Gastroesophageal sphincter (tissue), 4 donors: ENCODE measurements at regions not wholly inside any gene's neighbourhood (a gene's known extent, or its start where the extent isn't known, plus 50 kb on each side); places are given as distances from the start of the nearest gene placed in this dataset.
"Not testable (repeated sequence)": the region's sequence is repeated elsewhere in the genome, so short reads cannot be mapped to it uniquely, and the experiment has no call there.

Experiments used
- ATAC-seq: fragments of 150-250 bp; one replicate; pipeline ENCODE4 v1.9.1; 2016; ENCODE audit warnings: mild to moderate bottlenecking, moderate library complexity
- H3K27ac ChIP-seq, 4 donors: fragments of 200-600 bp; sonication (generic) in 3 of 4; 1 replicate in 3 of 4; 2 replicates in 1 of 4; pipeline ENCODE4 v1.5.1; 2016 to 2019
- H3K27me3 ChIP-seq: fragments of 200-600 bp; sonication (generic); one replicate; pipeline ENCODE4 v1.5.1; 2019
- H3K36me3 ChIP-seq, 2 donors: fragments of 200-600 bp; sonication (generic); one replicate each; pipeline ENCODE4 v1.5.1; 2019; ENCODE audit warnings: control low read depth in 1 of 2
- H3K4me1 ChIP-seq, 3 donors: fragments of 200-600 bp; sonication (generic); 1 replicate in 2 of 3; 2 replicates in 1 of 3; pipeline ENCODE4 v1.5.1; 2016 to 2019; ENCODE audit warnings: control low read depth in 2 of 3
- H3K4me3 ChIP-seq, 2 donors: fragments of 200-600 bp; sonication (generic); one replicate each; pipeline ENCODE4 v1.5.1; 2019; ENCODE audit warnings: mild to moderate bottlenecking in 1 of 2, moderate library complexity in 1 of 2
- H3K9me3 ChIP-seq, 3 donors: fragments of 200-600 bp; sonication (generic); one replicate each; pipeline ENCODE4 v1.5.1; 2017 to 2019; ENCODE audit warnings: control low read depth in 2 of 3
- CTCF ChIP-seq, 4 experiments: fragments of 200-600 bp in 2 of 4; fragments of 450-650 bp in 2 of 4; sonication (generic) in 1 of 4; IDR thresholded peaks; one replicate each; pipeline ENCODE4 v1.5.1; 2017 to 2019; ENCODE audit warnings: antibody characterized with exemption in 4 of 4, mild to moderate bottlenecking in 2 of 4, moderate library complexity in 2 of 4
- EP300 ChIP-seq: sonication (generic); formaldehyde crosslinking; IDR thresholded peaks from one replicate; pipeline ENCODE4 v1.6.1; 2017; ENCODE audit warnings: antibody characterized with exemption, mild to moderate bottlenecking
- POLR2A ChIP-seq, 2 donors: fragments of 450-650 bp; IDR thresholded peaks; one replicate each; pipeline ENCODE4 v1.6.1; 2017; ENCODE audit warnings: antibody characterized with exemption in 2 of 2, mild to moderate bottlenecking in 2 of 2, moderate library complexity in 1 of 2
- POLR2AphosphoS5 ChIP-seq: sonication (generic); formaldehyde crosslinking; IDR thresholded peaks from one replicate; pipeline ENCODE4 v1.6.1; 2017; ENCODE audit warnings: antibody characterized with exemption
- WGBS, 2 donors: methylation state at CpG; one replicate each; pipeline ENCODE4 v1.1.5; 2018; ENCODE audit warnings: low coverage in 1 of 2; 5-methylcytosine and 5-hydroxymethylcytosine counted together

GRCh38 chr5:34464829-34465228 is 191.3 kb upstream of the RAI14 start:
- Histone ChIP-seq H3K27ac (no peak overlapping the region), H3K36me3 (no peaks in the 10 kb centered on the region), H3K4me1 (no peaks in the 10 kb centered on the region), H3K4me3 (no peak overlapping the region), H3K27me3 (no peaks in the 10 kb centered on the region), H3K9me3 (no peaks in the 10 kb centered on the region)
- TF ChIP-seq POLR2AphosphoS5 (no peak), POLR2A (IDR thresholded peaks at IDR 0.05) (no peak), EP300 (no peak), CTCF (IDR thresholded peaks at IDR 0.05) (no peak)
- ATAC-seq: no peak
- 12 to 25% methylated on average over 4 of the region's 4 CpGs for WGBS, 2 donors

- not testable (repeated sequence) for H3K9me3 ChIP-seq, H3K27ac ChIP-seq, H3K36me3 ChIP-seq, H3K4me3 ChIP-seq, ATAC-seq, H3K4me1 ChIP-seq, H3K27me3 ChIP-seq
- peak in 2 of 4 experiments; percentile 14 to 32 for TF ChIP-seq CTCF (IDR thresholded peaks at IDR 0.05)
- 0% methylated on average over 3 to 4 of the region's 4 CpGs for WGBS, 2 donors
Observed at GRCh38 chr5:34465301-34465700, 190.8 kb upstream of the RAI14 start.

DNA sequence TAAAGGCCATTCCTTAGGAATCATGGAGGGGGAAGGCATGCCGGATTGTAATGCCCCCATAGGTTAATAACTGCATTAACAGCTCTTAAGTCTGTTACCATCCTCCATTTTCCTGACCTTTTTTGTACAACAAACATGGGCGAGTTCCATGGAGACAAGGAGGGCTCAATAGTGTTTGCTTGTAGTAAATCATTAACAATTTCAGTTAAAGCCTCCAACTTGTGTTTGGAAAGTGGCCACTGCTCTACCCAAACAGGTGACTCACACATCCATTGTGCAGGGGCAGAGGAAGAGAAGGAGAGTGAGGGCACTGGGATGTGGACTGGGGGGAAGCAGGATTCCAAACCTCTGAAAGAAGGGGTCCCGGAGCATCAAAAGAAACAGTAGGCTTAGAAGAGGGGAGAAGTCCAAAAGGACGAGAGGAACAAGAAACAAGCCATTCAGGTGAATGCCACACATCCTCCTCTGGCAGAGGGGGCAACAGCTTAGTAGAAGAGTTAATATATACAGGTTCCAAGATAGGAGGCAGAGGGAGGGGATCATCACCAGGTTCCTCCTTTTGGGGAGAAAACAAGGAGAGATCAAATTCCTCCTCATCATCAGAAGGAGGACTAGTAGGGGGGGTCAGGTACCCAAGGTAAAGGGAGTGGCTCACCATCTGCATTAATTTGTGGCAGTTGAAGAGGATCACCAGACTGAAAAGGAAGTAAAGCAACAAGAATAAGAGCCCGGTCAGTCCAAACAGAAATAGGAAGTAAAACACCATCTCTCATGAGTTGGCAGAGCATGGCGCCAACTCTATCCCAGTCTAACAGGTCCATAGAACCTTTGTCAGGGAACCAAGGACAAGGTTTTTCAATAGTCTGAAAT is 189.4 kb upstream of the RAI14 start:
- not testable (repeated sequence) for H3K27ac ChIP-seq
- 40 to 59% methylated on average over 4 to 6 of the region's 6 CpGs for WGBS, 2 donors

DNA sequence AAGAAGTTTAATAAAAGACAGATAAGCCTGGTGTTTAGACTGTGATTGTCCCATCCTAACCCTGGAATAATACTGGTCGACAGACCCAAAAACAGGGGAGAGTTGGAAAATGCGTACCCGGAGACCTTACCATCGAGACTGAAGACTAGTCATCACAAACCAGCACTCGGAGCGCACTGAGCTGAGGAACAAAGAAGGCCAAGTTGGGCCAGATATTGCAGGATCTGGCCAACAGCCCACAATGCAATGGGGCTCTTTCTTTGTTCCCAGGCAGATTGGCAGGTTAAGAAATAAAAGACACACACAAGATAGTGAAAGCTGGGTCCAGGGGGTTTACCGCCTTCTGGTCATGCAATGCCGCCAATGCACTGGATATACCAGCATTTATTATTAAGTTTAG is 188.7 kb upstream of the RAI14 start:
- TF ChIP-seq EP300 (no peak), POLR2A (IDR thresholded peaks at IDR 0.05) (no peak), CTCF (IDR thresholded peaks at IDR 0.05) (no peak), POLR2AphosphoS5 (no peak)
- WGBS, 2 donors: 79 to 90% methylated on average over 5 to 8 of the region's 8 CpGs
- H3K27me3 ChIP-seq: no peaks in the 10 kb centered on the region

More for the DNA sequence above, 189.4 kb upstream of the RAI14 start:
- H3K4me1 ChIP-seq, H3K4me3 ChIP-seq, H3K9me3 ChIP-seq, ATAC-seq, H3K27me3 ChIP-seq, H3K36me3 ChIP-seq: not testable (repeated sequence)

GRCh38 chr5:34467984-34468383 is 188.1 kb upstream of the RAI14 start:
- WGBS, 2 donors: 48 to 67% methylated on average over 2 to 3 of the region's 3 CpGs
- not testable (repeated sequence) for ATAC-seq, H3K4me3 ChIP-seq, H3K9me3 ChIP-seq, H3K27me3 ChIP-seq, H3K4me1 ChIP-seq, H3K36me3 ChIP-seq, H3K27ac ChIP-seq

More for the DNA sequence above, 188.7 kb upstream of the RAI14 start:
- Histone ChIP-seq H3K27ac (no peak overlapping the region), H3K4me3 (no peak overlapping the region), H3K9me3 (no peaks in the 10 kb centered on the region), H3K4me1 (no peaks in the 10 kb centered on the region), H3K36me3 (no peaks in the 10 kb centered on the region)
- no peak for ATAC-seq

GRCh38 chr5:34469971-34470370 is 186.2 kb upstream of the RAI14 start:
- no peak for ATAC-seq
- no peak overlapping the region for H3K4me3 ChIP-seq
- H3K27ac ChIP-seq: no peak overlapping the region
- no peaks in the 10 kb centered on the region for H3K36me3 ChIP-seq
- H3K4me1 ChIP-seq: no peaks in the 10 kb centered on the region
- 79 to 100% methylated on average over 1 to 3 of the region's 3 CpGs for WGBS, 2 donors
- TF ChIP-seq CTCF (IDR thresholded peaks at IDR 0.05) (no peak), POLR2A (IDR thresholded peaks at IDR 0.05) (no peak), POLR2AphosphoS5 (no peak), EP300 (no peak)
- no peaks in the 10 kb centered on the region for H3K27me3 ChIP-seq
- no peaks in the 10 kb centered on the region for H3K9me3 ChIP-seq
